NCI-H1417 treated with DMSO at 0.1 percent for 48 hours (cell line): ENCODE measurements at regions not wholly inside any gene's neighbourhood (a gene's known extent, or its start where the extent isn't known, plus 50 kb on each side); places are given as distances from the start of the nearest gene placed in this dataset.

Source experiments
- DNase-seq: peaks from one replicate; lab custom pipeline; 2025; lab: John Stamatoyannopoulos, UW

DNA sequence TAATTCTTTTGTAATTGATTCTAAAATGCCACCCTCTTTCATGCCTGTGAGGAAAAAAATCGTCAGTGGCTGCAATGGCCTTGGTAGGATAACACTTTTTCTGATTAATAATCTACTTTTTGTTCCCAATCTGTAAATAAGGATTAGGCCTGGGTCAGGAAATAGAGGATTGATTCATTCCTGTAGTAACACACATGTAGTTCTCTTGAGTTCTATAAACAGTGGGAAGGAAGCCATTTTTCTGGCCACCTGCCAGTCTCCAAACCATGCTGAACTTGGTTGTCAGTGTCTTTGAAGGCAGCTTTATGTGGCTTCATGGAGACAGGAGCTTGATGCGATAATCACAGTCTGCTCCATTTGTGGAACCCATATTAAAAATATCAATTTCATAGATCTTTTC, 169.3 kb upstream of the NFE2L3 start:
- no peak for DNase-seq

DNA sequence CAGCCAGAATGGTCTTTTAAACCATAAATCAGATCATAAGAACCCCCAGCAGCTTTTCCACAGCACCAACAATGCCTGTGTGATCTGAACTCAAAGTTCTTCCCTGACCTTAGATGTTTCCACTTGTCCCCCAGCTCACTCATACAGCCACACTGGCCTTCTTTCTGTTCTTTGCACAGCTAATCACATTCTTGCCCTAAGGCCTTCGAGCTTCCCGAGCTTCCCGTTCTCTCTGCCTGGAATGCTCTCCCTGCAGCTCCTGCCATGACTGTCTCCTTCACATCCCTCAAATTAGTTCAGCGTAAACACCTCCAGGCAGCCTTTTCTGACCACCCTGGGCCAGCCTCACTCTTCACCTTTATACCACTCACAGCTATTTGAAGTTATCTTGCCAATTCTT, 166.8 kb upstream of the NFE2L3 start:
- DNase-seq: no peak

DNA sequence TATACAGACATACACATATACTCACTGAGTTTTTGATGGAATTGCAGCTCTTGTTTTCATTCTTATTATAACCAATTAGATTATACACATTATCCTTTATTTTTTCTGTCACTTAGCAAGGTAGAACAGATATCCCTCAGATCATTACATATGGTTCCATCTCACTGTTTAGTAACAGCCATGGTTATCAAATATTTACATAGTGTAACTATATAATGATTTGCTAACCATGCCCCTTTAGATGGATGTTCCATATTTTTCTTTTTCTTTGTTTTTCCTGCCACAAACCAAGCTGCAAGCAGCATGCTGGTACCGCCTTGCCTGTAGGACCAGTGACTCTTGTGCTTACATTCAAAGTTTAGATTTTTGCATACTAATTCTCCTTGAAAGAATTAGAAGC, 163.4 kb upstream of the NFE2L3 start:
- DNase-seq: no peak

DNA sequence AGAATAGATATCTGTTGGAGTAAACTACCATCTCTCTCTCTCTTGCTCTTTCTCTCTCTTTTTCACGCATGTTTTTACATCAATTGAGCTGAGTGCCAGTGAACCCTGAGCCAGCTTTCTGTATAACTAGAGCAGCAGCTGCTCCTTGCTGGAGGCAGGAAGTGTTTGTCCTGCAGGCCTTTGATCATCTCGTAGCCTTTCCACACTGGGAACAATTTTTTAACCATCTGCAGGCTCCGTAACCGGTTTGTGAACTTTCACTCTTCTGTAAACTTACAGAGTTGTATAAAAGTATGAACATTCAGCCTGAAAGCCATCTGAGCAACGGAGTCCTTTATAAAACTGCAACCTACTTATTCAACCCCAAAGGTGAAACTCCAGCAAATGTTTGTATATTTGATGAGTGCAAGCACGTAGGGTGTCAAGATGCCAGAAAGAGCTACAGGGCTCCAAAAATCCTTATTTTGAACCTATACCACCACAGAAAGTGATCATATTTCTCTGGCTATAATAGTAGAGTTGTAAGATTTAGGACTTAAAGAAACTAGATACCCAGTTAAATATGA, 162.8 kb upstream of the NFE2L3 start:
- no peak for DNase-seq

DNA sequence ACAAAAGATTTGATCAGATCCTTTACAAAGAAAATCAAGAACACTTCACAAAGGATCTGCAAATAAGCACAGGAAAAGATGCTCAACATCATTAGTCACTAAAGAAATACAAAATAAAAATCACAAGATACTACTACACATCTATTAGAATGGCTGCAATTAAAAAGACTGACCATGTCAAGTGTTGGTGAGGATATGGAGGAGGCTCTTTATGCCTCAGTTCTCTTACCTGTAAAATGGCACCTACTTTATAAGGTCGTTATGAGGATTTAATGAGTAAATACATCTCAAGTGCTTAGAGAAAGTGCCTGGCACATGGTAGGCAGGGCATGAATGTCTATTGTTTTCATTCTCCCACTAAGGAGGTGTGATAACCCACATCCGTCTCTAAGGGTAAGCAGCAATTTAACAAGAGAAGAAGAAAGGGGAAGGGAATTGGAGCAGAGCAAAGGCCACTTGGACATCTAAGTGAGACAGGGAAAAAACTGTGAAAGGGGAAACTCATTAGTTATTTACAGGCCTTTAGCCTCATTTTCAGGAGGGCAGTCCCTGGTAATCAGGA, 157.5 kb upstream of the NFE2L3 start:
- no peak for DNase-seq

DNA sequence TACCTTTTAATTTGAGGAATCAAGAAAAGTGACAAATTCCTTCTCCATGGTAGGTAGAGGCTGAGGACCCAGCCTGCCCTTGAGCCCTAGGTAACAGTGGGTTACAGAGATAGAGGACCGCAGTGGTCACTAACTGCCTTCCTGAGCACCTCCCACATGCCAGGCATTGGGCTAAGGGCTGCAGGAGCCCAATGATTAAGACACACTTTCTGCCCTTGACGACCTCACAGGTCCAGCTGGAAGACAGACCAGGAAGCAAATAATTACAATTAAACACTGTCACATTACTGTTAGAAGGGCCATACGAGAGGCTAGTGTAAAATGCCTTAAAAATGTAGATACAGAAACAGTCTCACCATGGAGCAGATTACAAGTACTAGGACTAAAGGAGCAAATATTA, 156.8 kb upstream of the NFE2L3 start:
- no peak for DNase-seq

DNA sequence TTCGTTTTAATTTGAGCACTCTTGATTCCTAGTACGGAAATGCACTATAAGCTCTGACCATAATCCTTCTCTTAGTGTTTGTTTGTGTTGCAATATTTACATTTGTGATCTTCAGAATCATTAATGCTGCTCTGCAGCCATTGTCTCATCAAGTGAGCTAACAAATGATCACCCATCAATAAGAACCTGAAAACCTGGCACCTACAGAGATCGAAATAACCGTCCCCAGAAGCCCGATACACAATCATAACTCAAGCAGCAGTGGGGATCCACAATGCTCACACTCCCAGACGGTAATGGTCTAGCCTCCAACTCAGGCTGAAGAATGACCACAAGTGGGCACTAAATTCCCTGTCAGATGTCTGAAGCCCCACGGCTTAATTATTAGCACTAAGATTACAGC, 156.0 kb upstream of the NFE2L3 start:
- no peak for DNase-seq

DNA sequence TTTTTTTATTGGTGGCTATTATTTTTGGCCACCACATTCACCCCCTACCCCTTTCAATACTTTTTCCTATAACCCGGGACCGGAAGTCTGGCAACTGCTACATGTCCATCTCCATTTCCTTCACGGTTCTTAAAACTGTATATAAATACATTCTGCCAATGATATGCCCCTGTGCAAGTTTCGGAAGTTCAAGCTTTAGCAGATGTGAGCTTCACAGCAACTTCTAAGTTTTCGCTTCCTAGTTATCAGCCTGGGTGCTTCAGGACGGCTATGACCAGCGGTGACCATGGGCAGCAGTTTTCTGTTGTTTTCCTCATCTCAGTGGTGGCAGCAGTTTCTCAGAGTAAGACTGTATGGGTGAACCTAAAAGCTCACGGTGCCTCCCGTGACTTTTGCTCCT, 153.5 kb upstream of the NFE2L3 start:
- no peak for DNase-seq

DNA sequence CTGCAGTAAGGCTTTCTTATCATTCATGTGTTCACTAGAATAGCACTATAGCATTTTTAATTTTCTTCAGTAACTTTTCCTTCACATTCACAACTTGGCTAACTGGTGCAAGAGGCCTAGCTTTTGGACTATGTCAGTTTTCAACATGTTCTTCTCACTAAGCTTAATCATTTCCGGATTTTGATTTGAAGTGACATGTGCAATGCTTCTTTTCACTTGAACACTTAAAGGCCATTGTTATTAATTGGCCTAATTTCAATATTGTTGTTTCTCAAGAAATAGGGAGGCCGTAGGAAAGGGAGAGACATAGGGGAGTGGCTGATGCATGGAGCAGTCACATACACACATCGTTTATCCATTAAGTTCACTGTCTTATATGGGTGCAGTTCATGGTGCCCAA, 151.2 kb upstream of the NFE2L3 start:
- no peak for DNase-seq

DNA sequence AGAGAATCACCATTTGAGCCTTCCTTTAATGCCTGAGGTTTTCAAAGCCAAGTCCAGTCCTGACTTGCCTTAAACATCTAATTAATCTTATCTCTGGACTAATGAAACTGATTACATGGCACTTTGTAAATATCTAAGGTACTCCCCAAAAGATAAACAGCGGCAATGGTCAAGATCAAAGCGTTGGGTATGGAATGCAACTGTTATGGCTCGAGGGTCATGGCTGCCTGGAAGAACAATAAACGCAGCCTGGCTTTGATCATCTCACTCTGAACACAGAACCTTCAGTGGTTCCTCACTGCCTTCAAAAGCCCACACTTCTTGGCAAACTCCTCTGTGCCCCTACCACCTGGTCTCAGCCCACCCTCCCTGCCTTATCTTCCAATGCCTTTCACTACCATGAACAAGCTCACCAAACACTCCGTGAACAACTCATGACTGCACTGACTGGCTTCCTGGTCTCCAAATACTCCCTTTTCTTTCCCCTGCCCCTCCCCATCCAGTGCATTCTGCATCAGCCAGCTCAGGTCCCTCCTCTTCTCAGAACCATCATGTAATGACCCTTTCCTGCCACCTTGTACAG, 150.2 kb upstream of the NFE2L3 start:
- DNase-seq: no peak

DNA sequence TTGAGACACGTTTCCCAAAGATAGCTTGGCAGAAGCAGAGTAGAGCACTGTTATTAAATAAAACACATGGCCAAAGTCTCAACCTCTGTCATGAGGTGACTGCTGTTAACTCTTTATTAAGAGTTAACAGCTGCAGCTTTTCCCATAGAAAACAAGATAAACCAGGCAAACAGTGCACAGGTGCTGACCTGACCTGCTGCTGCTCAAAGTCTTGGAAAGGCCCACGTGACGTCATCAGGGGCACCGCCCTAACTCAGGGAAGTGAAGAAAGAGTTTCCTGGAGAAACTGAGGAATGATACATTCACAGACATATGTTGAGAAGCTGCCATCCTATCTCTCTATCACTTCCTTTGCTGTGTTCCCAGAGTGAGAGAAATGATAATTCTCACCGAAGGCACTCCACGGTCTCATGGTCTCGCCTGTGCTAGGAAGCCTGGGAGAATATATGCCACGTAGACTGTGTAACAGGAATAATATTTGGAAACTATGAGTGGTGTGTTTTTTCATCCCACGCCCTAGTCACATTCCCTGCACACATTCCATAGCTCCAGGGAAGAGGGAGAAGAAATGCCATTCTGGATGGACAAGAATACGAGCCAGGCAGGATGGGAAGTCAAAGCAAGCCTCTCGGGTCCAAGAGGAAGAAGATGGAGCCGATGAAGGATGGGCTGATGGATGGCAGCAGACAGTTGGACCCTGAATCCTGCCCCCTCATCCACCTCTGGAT, 146.2 kb upstream of the NFE2L3 start:
- DNase-seq: no peak

DNA sequence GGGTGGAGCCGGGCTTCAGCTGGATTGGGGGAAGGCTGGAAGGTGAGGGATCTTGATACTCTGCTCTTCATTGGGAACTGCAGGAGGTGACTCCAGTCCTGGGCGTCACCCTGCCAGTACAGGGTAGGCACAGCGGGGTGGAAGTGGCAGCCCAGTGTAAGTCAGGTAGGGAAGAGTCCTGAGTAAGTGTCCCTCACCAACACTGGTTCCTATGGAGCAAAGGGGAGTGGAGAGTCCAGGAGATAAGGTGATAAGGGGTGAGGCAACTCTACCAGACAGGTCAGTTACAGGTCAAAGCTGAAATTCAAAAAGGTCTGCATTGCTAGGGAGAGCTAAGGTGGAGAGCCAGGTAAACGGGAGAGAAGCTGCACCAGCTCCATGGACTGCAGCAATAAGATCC, 145.6 kb upstream of the NFE2L3 start:
- DNase-seq: no peak

DNA sequence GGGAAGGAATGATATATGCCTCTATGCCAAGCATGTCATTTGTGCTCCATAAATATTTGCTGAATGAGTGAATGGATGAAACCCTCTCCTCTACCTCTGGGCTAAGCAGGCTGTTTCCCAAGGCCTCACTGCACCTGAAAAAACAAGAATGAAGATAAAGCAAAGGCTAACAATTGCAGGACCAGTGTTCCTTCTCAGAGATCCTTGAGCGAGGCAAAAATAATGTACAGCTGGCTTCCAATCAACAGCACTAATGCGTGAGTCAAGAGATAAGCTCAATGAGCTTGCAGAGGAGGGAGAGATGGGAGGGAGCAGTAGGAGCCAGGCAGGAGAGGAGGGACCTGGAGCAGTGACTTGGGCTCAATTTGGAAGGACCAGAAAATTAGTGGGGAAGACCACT, 144.5 kb upstream of the NFE2L3 start:
- DNase-seq: no peak

DNA sequence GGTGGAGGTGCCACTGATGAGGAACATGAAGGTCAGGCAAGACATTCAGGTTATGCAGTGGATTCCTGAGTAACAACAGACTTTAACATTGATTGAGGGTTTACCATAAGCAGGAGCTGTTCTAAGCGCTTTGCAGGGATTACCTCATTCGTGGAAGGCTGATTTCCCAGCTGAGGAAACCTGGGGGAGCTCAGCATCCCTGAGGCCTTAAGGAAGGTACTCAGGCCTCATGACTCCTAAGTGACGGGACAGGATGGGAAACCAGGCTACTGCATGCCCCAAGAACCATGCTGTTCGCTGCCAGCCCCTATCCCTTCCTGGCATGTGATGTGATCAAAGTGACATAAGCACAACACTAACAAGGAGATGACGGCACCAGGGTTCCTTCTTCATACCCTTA, 143.6 kb upstream of the NFE2L3 start:
- no peak for DNase-seq

DNA sequence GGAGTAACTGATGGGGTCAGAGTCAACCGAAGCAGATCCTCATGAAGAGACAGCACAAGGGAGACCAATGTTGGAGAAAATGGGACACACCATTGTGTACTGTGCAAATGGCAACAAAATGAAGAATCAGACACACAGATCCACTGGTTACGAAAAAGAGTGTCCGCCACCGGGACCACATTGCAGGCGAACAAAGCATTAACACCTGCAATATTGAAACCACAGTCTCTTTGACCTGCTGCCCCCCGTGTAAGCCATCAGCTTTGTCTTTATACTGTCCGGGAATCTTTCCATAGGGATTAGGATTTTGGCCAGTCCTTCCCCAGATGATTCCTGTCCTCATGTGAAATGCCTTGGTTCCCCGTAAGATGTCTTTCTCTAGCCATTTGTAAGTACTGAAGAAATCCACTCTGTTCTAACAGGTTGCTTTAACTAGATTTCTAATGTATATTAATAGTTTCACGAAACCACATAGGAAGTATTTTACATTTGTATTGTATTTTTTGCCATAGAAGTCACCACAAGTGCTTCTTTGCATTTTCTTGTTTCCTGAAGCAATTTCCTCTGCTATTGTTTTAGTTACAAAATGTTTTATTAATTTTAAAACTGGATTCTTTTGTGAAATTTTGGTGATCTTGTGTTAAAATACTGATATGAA, 140.8 kb upstream of the NFE2L3 start:
- DNase-seq: no peak

DNA sequence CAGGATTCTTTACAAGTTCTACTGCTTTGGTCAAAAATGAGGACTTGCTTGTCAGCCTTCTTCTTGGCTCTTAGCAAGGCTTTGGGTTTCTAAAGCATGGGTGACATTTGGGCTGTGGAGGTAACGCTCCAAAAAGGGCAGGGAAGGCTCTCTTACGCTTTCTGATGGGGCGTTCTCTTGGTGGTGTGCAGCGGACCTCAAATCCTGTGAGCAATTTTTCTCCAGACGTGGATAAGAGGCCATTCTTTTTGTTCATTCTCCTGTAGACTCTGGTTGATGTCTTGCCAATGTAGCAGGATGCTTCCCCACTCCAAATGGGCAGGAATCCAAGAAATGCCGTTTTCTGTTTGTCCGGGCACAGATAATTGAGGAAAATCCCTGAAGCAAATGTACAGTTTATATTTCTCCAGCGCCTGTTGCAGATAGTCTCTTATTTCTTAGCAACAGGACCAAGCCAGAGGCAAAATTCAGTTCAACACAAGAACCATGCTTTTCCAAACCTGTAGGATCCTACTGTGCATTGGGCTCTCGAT, 138.4 kb upstream of the NFE2L3 start:
- no peak for DNase-seq

DNA sequence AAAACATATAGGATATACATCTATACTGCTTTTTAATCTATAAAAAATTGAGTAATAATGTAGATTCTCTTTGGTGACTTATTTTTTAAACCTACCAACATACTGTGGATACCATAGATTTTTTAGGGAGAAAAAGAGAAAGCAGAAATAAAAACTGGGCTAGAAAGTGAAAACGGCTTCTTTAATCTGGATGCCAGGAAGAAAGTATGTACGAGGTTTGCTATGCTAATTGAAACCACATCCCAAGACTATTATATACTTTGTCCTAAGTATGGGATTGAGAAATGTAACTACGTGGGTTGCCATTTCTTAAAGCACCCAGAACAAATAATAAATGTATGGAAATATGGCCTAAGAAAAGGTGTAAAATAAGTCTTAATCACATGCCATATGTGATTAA, 129.0 kb upstream of the NFE2L3 start:
- DNase-seq: no peak

DNA sequence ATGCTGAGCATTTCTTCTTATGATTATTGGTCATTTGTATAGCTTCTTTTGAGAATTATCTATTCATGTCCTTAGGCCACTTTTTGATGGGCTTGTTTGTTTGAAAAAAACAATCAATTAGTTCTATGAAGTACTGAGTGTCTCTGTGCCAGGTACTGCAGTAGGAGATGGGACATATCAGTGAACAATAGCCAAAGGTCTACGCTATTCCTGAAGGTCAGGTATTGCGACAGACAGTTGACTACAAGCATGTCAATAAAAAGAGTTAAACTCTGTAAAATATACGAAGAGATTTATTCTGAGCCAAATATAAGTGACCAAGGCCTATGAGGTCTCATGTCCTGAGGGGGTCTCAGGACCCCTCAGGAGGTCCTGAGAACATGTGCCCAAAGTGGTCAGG, 122.1 kb upstream of the NFE2L3 start:
- no peak for DNase-seq

DNA sequence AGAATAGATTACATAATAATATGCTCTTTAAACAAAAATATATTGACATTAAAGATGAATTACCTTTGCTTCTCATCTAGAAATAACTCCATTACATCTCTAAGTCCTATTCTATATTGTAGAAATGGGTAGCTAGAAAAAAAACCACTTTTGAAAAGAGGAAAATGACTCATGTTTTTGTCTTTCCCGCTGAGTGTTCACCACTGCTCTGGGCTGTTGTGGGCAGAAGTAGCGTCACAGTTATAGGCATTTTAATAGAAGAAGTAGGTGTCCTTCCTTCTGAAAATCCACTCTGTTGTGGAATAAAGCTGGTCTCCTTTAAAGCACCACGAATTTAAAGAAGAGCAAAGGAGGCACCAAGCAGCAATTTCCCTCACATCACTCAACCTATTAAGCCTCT, 117.6 kb upstream of the NFE2L3 start:
- DNase-seq: no peak

DNA sequence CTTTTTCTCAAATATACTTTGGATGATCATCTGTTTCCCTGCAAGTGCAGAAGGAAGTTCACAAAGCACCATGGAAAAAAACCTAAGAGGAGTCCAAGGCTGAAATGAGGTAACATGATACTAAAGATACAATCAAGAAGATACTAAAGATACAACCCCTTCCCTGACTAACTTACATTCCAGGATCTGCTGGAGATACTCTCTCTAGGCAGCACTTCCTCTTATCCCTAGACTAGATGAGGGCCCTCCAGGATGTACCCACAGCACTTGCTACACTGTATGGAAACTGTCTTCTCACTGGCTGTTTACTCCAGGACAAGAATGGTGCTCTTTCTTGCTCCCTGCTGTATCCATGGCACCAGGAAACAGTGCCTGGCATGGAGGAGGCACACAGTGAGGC, 116.4 kb upstream of the NFE2L3 start:
- no peak for DNase-seq

DNA sequence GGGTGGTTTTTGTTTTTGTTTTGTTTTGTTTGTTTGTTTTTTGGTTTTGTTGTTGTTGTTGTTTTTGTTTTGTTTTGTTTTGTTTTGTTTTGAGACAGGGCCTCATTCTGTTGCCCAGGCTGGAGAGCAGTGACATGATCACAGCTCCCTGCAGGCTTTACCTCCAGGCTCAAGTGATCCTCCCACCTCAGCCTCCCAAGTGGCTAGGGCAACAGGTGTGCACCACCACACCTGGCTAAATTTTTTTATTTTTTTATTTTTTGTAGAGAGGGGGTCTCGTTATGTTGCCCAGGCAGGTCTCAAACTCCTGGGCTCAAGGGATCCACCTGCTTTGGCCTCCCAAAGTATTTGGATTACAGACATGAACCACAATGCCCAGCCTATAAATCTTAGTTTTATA, 115.9 kb upstream of the NFE2L3 start:
- DNase-seq: no peak

DNA sequence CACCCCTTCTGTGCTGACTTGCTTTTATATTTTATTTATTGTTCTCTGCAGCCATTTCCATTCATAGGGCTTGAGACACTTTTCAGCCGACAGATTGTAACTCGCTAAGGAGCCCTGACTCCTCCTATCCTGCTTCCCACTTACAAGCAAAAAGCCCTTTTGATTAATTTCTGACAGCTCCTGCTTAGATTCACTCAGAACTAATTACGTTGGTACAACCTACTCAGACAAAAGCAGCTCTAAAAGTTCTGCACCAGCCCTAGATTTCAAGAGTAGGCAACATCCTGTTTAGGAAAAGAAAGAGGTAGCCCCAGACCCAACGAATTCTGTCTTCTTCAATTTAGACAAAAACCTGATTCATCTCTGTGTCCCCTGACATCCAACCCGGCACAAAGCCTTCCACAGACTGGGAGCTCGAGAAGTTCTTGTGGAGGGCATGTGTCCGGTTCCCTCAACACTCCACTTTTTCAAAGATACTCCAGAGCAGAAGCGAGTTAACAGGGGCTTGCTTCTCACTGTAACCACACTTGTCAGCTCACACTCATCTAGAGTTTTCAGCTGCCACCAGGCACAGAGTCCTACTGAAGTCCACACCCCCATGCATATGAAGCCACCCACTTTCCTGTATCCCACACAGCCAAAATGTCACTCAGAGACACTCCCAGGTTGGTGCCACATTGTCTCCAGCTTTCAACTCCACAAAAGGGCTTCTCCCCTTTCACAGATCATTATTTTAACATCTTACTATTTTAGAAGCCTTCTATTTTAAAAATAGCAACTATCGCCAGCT, 113.6 kb upstream of the NFE2L3 start:
- no peak for DNase-seq
